ENCODE measurements at regions not wholly inside any gene's neighbourhood (a gene's known extent, or its start where the extent isn't known, plus 50 kb on each side); places are given as distances from the start of the nearest gene placed in this dataset.

DNA sequence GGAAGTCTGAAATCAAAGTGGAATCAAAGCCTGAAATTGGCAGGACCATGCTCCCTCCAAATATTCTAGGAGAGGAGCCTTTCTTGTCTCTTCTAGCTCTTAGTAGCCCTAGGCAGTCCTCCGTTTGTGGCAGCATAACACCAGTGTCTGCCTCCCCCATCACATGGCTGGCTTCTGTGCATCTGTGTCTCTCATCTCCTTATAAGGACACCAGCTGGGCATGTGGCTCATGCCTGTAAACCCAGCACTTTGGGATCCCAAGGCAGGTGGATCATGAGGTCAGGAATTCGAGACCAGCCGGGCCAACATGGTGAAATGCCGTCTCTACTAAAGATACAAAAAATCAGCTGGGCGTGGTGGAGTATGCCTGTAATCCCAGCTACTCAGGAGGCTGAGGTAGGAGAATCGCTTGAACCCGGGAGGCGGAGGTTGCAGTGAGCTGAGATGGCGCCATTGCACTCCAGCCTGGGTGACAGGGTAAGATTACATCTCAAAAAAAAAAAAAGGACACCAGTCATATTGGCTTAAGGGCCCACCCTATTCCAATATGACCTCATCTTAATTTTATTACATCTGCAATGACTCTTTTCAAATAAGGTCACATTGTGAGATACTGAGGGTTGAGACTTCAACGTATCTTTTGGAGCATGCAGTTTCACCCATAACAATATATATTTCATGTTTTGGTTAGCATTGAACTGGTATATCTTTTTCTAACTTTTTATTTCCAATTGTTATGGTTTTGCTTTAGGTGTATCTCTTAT is 148.0 kb upstream of the TPM1 start:
- TF ChIP-seq, protein P1, sequence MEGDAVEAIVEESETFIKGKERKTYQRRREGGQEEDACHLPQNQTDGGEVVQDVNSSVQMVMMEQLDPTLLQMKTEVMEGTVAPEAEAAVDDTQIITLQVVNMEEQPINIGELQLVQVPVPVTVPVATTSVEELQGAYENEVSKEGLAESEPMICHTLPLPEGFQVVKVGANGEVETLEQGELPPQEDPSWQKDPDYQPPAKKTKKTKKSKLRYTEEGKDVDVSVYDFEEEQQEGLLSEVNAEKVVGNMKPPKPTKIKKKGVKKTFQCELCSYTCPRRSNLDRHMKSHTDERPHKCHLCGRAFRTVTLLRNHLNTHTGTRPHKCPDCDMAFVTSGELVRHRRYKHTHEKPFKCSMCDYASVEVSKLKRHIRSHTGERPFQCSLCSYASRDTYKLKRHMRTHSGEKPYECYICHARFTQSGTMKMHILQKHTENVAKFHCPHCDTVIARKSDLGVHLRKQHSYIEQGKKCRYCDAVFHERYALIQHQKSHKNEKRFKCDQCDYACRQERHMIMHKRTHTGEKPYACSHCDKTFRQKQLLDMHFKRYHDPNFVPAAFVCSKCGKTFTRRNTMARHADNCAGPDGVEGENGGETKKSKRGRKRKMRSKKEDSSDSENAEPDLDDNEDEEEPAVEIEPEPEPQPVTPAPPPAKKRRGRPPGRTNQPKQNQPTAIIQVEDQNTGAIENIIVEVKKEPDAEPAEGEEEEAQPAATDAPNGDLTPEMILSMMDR (IDR thresholded peaks at IDR 0.05; ENCODE audit: insufficient read depth, low read depth, low read length) = no peak
- TF ChIP-seq EZH2 (IDR thresholded peaks at IDR 0.05; ENCODE audit: insufficient read depth, low read length) = no peak
